OCI-LY7 (cell line): ENCODE measurements at regions not wholly inside any gene's neighbourhood (a gene's known extent, or its start where the extent isn't known, plus 50 kb on each side); places are given as distances from the start of the nearest gene placed in this dataset.

Experiments
- BruUV-seq: library from RNA; stranded (reverse); fragments of 400-500 nt; replicated peaks from 2 replicates; lab custom pipeline; 2021; lab: Mats Ljungman, UMichigan
- CTCF ChIA-PET: fragments of 300-600 bp; sonication (Branson Sonifier 250); formaldehyde crosslinking; loops from one replicate; lab custom pipeline; 2022; ENCODE audit warnings: antibody characterized with exemption; ENCODE audit not compliant: unreplicated experiment; lab: Charles Lee
- POLR2A ChIA-PET: fragments of 300-600 bp; sonication (Branson Sonifier 250); formaldehyde crosslinking; loops from one replicate; lab custom pipeline; 2022; ENCODE audit warnings: antibody characterized with exemption; lab: Charles Lee
- DNase-seq: peaks from one replicate; pipeline ENCODE4 v3.0.0-alpha.2; 2015; ENCODE audit warnings: low spot score
- H2AFZ ChIP-seq: fragments of 200-600 bp; sonication (generic), shearing (Covaris generic); 2 replicates; pipeline ENCODE4 v1.6.1; 2014; ENCODE audit warnings: mild to moderate bottlenecking, antibody characterized with exemption, low read length, moderate library complexity
- H3K27ac ChIP-seq: fragments of 200-600 bp; sonication (generic); 2 replicates; pipeline ENCODE4 v1.5.1; 2014; ENCODE audit warnings: mixed run types, low read depth, mild to moderate bottlenecking, moderate library complexity, low read length, inconsistent platforms; ENCODE audit not compliant: poor library complexity, severe bottlenecking
- H3K36me3 ChIP-seq: fragments of 200-600 bp; sonication (generic); 2 replicates; pipeline ENCODE4 v1.6.1; 2014; ENCODE audit warnings: mild to moderate bottlenecking, antibody characterized with exemption, low read length, moderate library complexity, mixed read lengths; ENCODE audit not compliant: insufficient read depth
- H3K4me1 ChIP-seq: fragments of 200-600 bp; sonication (generic); 2 replicates; pipeline ENCODE4 v1.5.1; 2014; ENCODE audit warnings: mild to moderate bottlenecking, low read length; ENCODE audit not compliant: insufficient read depth, poor library complexity, severe bottlenecking
- H3K4me2 ChIP-seq: fragments of 200-600 bp; sonication (generic); 2 replicates; pipeline ENCODE4 v1.6.1; 2014; ENCODE audit warnings: mild to moderate bottlenecking, low read length
- H3K4me3 ChIP-seq: fragments of 200-600 bp; sonication (generic); 2 replicates; pipeline ENCODE4 v1.5.1; 2014; ENCODE audit warnings: mild to moderate bottlenecking, low read depth, low read length; ENCODE audit not compliant: poor library complexity, severe bottlenecking
- H3K79me2 ChIP-seq: fragments of 200-600 bp; sonication (generic); 2 replicates; pipeline ENCODE4 v1.6.1; 2016; ENCODE audit warnings: low read depth, mild to moderate bottlenecking, low read length, moderate library complexity, mixed read lengths; ENCODE audit not compliant: insufficient read depth
- H3K9me2 ChIP-seq: fragments of 200-600 bp; sonication (generic); 2 replicates; pipeline ENCODE4 v1.6.1; 2016; ENCODE audit warnings: mild to moderate bottlenecking, low read length, mixed read lengths; ENCODE audit not compliant: insufficient read depth
- H3K9me3 ChIP-seq: fragments of 200-600 bp; sonication (generic); 2 replicates; pipeline ENCODE4 v1.6.1; 2014; ENCODE audit warnings: mild to moderate bottlenecking, mixed run types, low read length, mixed read lengths
- H4K20me1 ChIP-seq: fragments of 200-600 bp; sonication (generic); 2 replicates; pipeline ENCODE4 v1.6.1; 2014; ENCODE audit warnings: mild to moderate bottlenecking, antibody characterized with exemption, low read length, moderate library complexity, mixed read lengths; ENCODE audit not compliant: insufficient read depth
- EZH2phosphoT487 ChIP-seq: fragments of 200-600 bp; sonication (generic); IDR thresholded peaks from 2 replicates; pipeline ENCODE4 v1.6.1; 2018; ENCODE audit warnings: low read depth, borderline replicate concordance, mild to moderate bottlenecking, mixed run types, antibody characterized with exemption, low read length, moderate library complexity, mixed read lengths
- intact Hi-C: fragments of 100-400 bp; cut with micrococcal nuclease; formaldehyde crosslinking; loops from one replicate; pipeline ENCODE4 v1.10.0; 2022; ENCODE audit not compliant: unreplicated experiment
- TF ChIP-seq, protein P1 (sequence below): fragments of 200-600 bp; sonication (generic); conservative IDR thresholded peaks from 2 replicates; pipeline ENCODE4 v1.5.1; 2014; ENCODE audit warnings: mild to moderate bottlenecking, antibody characterized with exemption, low read length, moderate library complexity, mixed read lengths

DNA sequence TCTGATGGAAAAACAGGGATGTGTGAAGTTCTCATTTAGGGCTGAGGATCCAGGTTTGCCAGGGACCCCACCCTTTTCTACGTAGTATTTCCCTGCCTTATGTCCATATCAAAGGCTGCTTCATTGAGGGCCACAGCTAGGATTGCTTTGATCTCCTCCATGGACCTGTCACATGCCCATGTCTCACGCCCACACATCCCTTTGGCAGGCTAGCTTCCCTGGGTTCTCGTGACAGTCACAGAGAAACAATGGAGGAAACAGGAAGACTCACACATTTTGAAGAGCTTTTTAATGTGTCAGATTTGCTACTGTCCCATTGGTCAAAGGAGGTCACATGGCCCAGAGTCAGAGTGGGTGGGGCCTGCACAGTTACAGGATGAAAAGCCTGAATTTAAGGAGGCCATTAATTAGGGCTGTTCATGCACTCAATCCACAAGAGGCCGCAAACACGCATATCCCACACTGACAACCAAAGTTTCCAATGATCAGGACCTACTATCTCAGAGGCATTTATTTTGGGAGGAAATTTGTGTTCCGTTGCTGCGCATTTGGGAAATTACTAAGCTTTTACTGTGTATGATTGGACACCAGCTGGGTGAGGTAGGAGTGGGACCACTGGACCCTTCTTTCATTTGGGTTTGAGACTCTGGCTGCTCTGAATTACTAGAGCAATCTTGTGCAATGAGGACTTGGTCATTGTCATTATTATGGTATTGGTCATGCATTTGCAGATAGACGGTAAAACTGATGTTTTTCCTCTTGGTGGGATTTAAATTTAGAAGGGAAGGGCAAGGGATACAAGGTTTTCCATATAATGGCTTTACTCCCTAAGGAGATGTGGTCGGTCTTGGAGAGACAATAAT, 266.2 kb downstream of the KTN1 start:
- no peaks in the 10 kb centered on the region for H3K9me2 ChIP-seq
- H3K36me3 ChIP-seq, result no peaks in the 10 kb centered on the region
- H4K20me1 ChIP-seq, result no peaks in the 10 kb centered on the region
- H3K79me2 ChIP-seq, result no peaks in the 10 kb centered on the region
- H3K4me2 ChIP-seq, result no peak overlapping the region
- H3K9me3 ChIP-seq, result no peaks in the 10 kb centered on the region
- no peak overlapping the region for H2AFZ ChIP-seq
- intact Hi-C loops, result no loop called here
- no TSS peak for BruUV-seq
- ChIA-PET POLR2A (interaction anchor here (0.6 kb wide), 2 partner anchors 424 to 426 kb away, joined by 3 read pairs; no protein-coding TSS in a partner anchor), CTCF (interaction anchor here (0.6 kb wide), 1 partner anchor 1300 kb away, joined by 3 read pairs; no protein-coding TSS in a partner anchor)
- DNase-seq, result no peak
- no peaks in the 10 kb centered on the region for H3K4me1 ChIP-seq
- no peak for TF ChIP-seq EZH2phosphoT487
- TF ChIP-seq, protein P1, sequence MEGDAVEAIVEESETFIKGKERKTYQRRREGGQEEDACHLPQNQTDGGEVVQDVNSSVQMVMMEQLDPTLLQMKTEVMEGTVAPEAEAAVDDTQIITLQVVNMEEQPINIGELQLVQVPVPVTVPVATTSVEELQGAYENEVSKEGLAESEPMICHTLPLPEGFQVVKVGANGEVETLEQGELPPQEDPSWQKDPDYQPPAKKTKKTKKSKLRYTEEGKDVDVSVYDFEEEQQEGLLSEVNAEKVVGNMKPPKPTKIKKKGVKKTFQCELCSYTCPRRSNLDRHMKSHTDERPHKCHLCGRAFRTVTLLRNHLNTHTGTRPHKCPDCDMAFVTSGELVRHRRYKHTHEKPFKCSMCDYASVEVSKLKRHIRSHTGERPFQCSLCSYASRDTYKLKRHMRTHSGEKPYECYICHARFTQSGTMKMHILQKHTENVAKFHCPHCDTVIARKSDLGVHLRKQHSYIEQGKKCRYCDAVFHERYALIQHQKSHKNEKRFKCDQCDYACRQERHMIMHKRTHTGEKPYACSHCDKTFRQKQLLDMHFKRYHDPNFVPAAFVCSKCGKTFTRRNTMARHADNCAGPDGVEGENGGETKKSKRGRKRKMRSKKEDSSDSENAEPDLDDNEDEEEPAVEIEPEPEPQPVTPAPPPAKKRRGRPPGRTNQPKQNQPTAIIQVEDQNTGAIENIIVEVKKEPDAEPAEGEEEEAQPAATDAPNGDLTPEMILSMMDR, result no peak
- no peak overlapping the region for H3K27ac ChIP-seq
- no peak overlapping the region for H3K4me3 ChIP-seq

DNA sequence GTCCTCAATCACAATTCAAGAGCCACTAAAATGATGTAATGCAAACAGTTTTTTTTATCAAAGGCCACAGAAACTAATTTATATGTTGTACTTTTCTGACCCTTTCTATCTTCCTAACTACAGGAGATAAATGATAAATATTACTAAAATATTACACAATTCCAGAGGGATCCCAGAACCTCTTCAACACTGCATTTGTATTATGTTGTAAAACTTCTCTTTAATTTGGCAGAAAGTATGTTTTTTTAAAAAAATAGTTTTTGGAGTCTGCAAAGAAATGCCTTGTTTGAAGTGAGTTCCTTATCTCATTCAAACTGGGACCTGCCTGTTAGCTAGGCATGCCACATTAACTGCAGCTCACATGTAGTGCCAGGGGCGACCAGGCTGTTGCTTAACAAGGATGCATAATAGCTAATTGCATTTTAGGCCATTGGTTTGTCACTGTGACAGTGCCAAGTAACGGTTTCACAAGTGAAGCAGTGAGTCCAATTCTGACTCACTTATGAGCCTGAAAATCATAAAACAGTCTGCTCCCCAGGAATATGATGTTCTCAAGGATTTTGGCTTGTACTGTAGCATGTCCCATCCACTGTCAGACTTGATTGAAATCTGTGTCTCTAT, 266.9 kb downstream of the KTN1 start:
- Histone ChIP-seq H3K4me3 (no peak overlapping the region), H3K9me3 (no peaks in the 10 kb centered on the region), H3K4me1 (no peaks in the 10 kb centered on the region), H4K20me1 (no peaks in the 10 kb centered on the region), H3K36me3 (no peaks in the 10 kb centered on the region), H3K4me2 (no peak overlapping the region), H2AFZ (no peak overlapping the region), H3K9me2 (no peaks in the 10 kb centered on the region), H3K27ac (no peak overlapping the region), H3K79me2 (no peaks in the 10 kb centered on the region)
- TF ChIP-seq, protein P1, result no peak
- no peak for TF ChIP-seq EZH2phosphoT487
- CTCF ChIA-PET, result no interaction called here
- intact Hi-C loops, result no loop called here
- POLR2A ChIA-PET, result no interaction called here
- no peak for DNase-seq
- BruUV-seq, result no TSS peak

DNA sequence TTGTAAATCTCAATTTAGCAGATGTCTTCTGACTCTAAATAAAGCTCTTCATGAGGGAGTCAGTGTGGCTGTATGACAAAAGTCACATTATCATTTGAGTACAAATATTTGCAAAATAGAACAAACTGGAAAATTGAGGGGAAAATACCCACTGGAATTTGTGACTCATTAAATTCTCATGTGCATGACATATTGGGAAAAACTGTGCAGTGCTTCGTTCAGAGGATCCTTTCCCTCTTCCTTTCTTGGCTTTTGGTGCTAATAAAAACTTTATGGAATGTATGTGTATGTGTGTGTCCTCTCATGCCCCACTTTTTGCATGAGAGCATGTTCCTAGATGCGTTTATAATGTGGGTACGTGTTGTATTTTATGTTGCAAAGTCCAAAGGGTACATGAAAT, 267.8 kb downstream of the KTN1 start:
- no peak overlapping the region for H3K4me3 ChIP-seq
- no peak overlapping the region for H3K27ac ChIP-seq
- POLR2A ChIA-PET, result no interaction called here
- H3K36me3 ChIP-seq, result no peaks in the 10 kb centered on the region
- intact Hi-C loops, result no loop called here
- no peaks in the 10 kb centered on the region for H4K20me1 ChIP-seq
- H3K4me1 ChIP-seq, result no peaks in the 10 kb centered on the region
- no peaks in the 10 kb centered on the region for H3K9me2 ChIP-seq
- no peak for DNase-seq
- no peaks in the 10 kb centered on the region for H3K79me2 ChIP-seq
- TF ChIP-seq EZH2phosphoT487, result no peak
- TF ChIP-seq, protein P1, result no peak
- no peak overlapping the region for H2AFZ ChIP-seq
- no TSS peak for BruUV-seq
- H3K9me3 ChIP-seq, result no peaks in the 10 kb centered on the region
- CTCF ChIA-PET, result no interaction called here
- no peak overlapping the region for H3K4me2 ChIP-seq
